HepG2 (cell line): ENCODE measurements at regions not wholly inside any gene's neighbourhood (a gene's known extent, or its start where the extent isn't known, plus 50 kb on each side); places are given as distances from the start of the nearest gene placed in this dataset.

Experiments
- ATAC-seq: fragments of 200-7000 bp; cut with Tn5 transposase; 3 replicates; pipeline ENCODE4 v1.9.1; 2020; ENCODE audit warnings: mild to moderate bottlenecking, moderate library complexity
- BruUV-seq: library from RNA; stranded (reverse); fragments of 400-500 nt; replicated peaks from 2 replicates; lab custom pipeline; 2021; lab: Mats Ljungman, UMichigan
- CTCF ChIA-PET: fragments of 300-600 bp; formaldehyde crosslinking; extraction: SDS; loops from one replicate; lab custom pipeline; 2021; ENCODE audit warnings: low total read pairs, inconsistent platforms, low intra/inter-chr PET ratio; lab: Yijun Ruan, JAX
- POLR2A ChIA-PET: fragments of 350-600 bp; sonication (Branson Sonifier 250); formaldehyde crosslinking; loops from one replicate; lab custom pipeline; 2020; ENCODE audit warnings: antibody characterized with exemption, inconsistent platforms; lab: Yijun Ruan, JAX
- DNase-seq: peaks from one replicate; pipeline ENCODE4 v3.0.0-alpha.2; 2015; ENCODE audit warnings: low spot score
- FAIRE-seq: peaks from 3 replicates; lab custom pipeline; 2011; peaks lifted over from hg19 to GRCh38; lab: Jason Lieb, UNC
- H2AFZ ChIP-seq: one replicate; pipeline ENCODE4 v1.6.1; 2011; ENCODE audit warnings: low read length, inconsistent platforms
- H3K27ac ChIP-seq: fragments of 300-600 bp; 3 replicates; pipeline ENCODE4 v1.8.0; 2011; ENCODE audit warnings: mixed run types, mild to moderate bottlenecking, mixed read lengths, low read length, inconsistent platforms; ENCODE audit not compliant: insufficient read depth; ENCODE audit errors: extremely low read length
- H3K27me3 ChIP-seq, 2 experiments: fragments of 200-600 bp in 1 of 2; 2 replicates in 1 of 2; 3 replicates in 1 of 2; pipeline versions ENCODE4 v1.6.0 to v1.8.0; 2011; ENCODE audit warnings: low read length in 2 of 2, mild to moderate bottlenecking in 2 of 2, moderate library complexity in 2 of 2, inconsistent platforms in 1 of 2; ENCODE audit not compliant: insufficient read depth in 2 of 2, control insufficient read depth in 1 of 2
- H3K36me3 ChIP-seq, 2 experiments: fragments of 200-600 bp in 1 of 2; replicated peaks in 1 of 2; 2 replicates in 1 of 2; 3 replicates in 1 of 2; pipeline versions ENCODE4 v1.5.1 to v1.8.0; 2011; ENCODE audit warnings: low read length in 2 of 2, inconsistent platforms in 1 of 2; ENCODE audit not compliant: insufficient read depth in 2 of 2, control insufficient read depth in 1 of 2
- H3K4me1 ChIP-seq: 2 replicates; pipeline ENCODE4 v1.5.1; 2012; ENCODE audit warnings: low read length, inconsistent platforms; ENCODE audit not compliant: insufficient read depth
- H3K4me2 ChIP-seq: 2 replicates; pipeline ENCODE4 v1.6.0; 2011; ENCODE audit warnings: low read depth, low read length, inconsistent platforms
- H3K4me3 ChIP-seq, 3 experiments: fragments of 200-600 bp in 1 of 3; sonication (generic), shearing (Covaris generic) in 1 of 3; replicated peaks in 1 of 3; 2 replicates each; pipeline ENCODE4 v1.5.1; 2011 to 2016; ENCODE audit warnings: low read length in 3 of 3, inconsistent platforms in 2 of 3, low read depth in 2 of 3, mild to moderate bottlenecking in 2 of 3, control low read depth in 1 of 3, mixed read lengths in 1 of 3; ENCODE audit not compliant: insufficient read depth in 1 of 3
- H3K79me2 ChIP-seq: one replicate; pipeline ENCODE4 v1.6.1; 2011; ENCODE audit warnings: low read length, inconsistent platforms; ENCODE audit not compliant: insufficient read depth
- H3K9ac ChIP-seq: 2 replicates; pipeline ENCODE4 v1.6.0; 2011; ENCODE audit warnings: mild to moderate bottlenecking, low read depth, low read length, inconsistent platforms; ENCODE audit not compliant: insufficient read depth
- H3K9me3 ChIP-seq: 2 replicates; pipeline ENCODE4 v1.5.1; 2012; ENCODE audit warnings: mild to moderate bottlenecking, low read length
- H4K20me1 ChIP-seq: 2 replicates; pipeline ENCODE4 v1.6.0; 2011; ENCODE audit warnings: inconsistent platforms, mild to moderate bottlenecking, low read length, moderate library complexity; ENCODE audit not compliant: insufficient read depth
- CHCHD3 ChIP-seq: sonication (generic); formaldehyde crosslinking; IDR thresholded peaks from 2 replicates; pipeline ENCODE4 v1.8.0; 2022; ENCODE audit warnings: mild to moderate bottlenecking, missing genetic modification reagents, moderate library complexity
- CSRNP1 ChIP-seq: sonication (generic); formaldehyde crosslinking; IDR thresholded peaks from 2 replicates; pipeline ENCODE4 v1.8.1; 2023; ENCODE audit warnings: mild to moderate bottlenecking, missing genetic modification reagents
- ELF1 ChIP-seq: sonication (generic); formaldehyde crosslinking; IDR thresholded peaks from 2 replicates; pipeline ENCODE4 v1.4.0; 2020; ENCODE audit warnings: missing genetic modification reagents
- HES4 ChIP-seq: sonication (generic); formaldehyde crosslinking; IDR thresholded peaks from 2 replicates; pipeline ENCODE4 v1.9.0; 2021; ENCODE audit warnings: mild to moderate bottlenecking, missing genetic modification reagents, borderline replicate concordance
- HNF1B ChIP-seq: sonication (generic); formaldehyde crosslinking; IDR thresholded peaks from 2 replicates; pipeline ENCODE4 v1.5.1; 2020; ENCODE audit warnings: mild to moderate bottlenecking, moderate library complexity, missing genetic modification reagents
- NONO ChIP-seq, 2 experiments: fragments of 450-650 bp in 1 of 2; sonication (generic) in 1 of 2; formaldehyde crosslinking in 1 of 2; IDR thresholded peaks in 1 of 2; conservative IDR thresholded peaks in 1 of 2; 2 replicates each; pipeline versions ENCODE4 v1.6.1 to v1.8.0; 2017 to 2022; ENCODE audit warnings: mild to moderate bottlenecking in 1 of 2, missing genetic modification reagents in 1 of 2, moderate library complexity in 1 of 2
- PHF21A ChIP-seq: sonication (generic); formaldehyde crosslinking; IDR thresholded peaks from 2 replicates; pipeline ENCODE4 v1.5.0; 2020; ENCODE audit warnings: mild to moderate bottlenecking, missing genetic modification reagents
- RNF219 ChIP-seq: sonication (generic); formaldehyde crosslinking; IDR thresholded peaks from 2 replicates; pipeline ENCODE4 v1.5.0; 2020; ENCODE audit warnings: mild to moderate bottlenecking, missing genetic modification reagents
- TMF1 ChIP-seq: sonication (generic); formaldehyde crosslinking; IDR thresholded peaks from 2 replicates; pipeline ENCODE4 v1.8.1; 2022; ENCODE audit warnings: low read depth, missing genetic modification reagents
- ZBTB7B ChIP-seq: sonication (generic); formaldehyde crosslinking; IDR thresholded peaks from 2 replicates; pipeline ENCODE4 v1.4.0; 2020; ENCODE audit warnings: missing genetic modification reagents
- ZNF251 ChIP-seq: sonication (generic); formaldehyde crosslinking; IDR thresholded peaks from 2 replicates; pipeline ENCODE4 v1.9.0; 2021; ENCODE audit warnings: mild to moderate bottlenecking, missing genetic modification reagents
- ZNF484 ChIP-seq: sonication (generic); formaldehyde crosslinking; IDR thresholded peaks from 2 replicates; pipeline ENCODE4 v1.5.1; 2020; ENCODE audit warnings: mild to moderate bottlenecking, low read depth, missing genetic modification reagents, borderline replicate concordance
- WGBS: methylation state at CpG from one replicate; pipeline ENCODE4 v1.1.6; 2017; ENCODE audit warnings: low lambda C conversion rate; 5-methylcytosine and 5-hydroxymethylcytosine counted together
- in situ Hi-C: cut with HindIII; loops from 2 replicates; pipeline ENCODE4 v1.10.0; 2017; ENCODE audit warnings: low pct_unique_long_range_greater_than_20kb; ENCODE audit not compliant: extremely low pct_ligation_motif_present
- intact Hi-C: fragments of 100-400 bp; cut with micrococcal nuclease; formaldehyde crosslinking; loops from one replicate; pipeline ENCODE4 v1.10.0; 2022; ENCODE audit not compliant: unreplicated experiment

- Histone ChIP-seq H3K27ac (no peak overlapping the region), H3K4me1 (no peaks in the 10 kb centered on the region), H3K36me3 (no peaks in the 10 kb centered on the region), H3K79me2 (no peaks in the 10 kb centered on the region), H3K4me2 (no peak overlapping the region), H2AFZ (no peak overlapping the region), H3K9ac (no peak overlapping the region), H3K4me3 (no peak overlapping the region), H4K20me1 (no peaks in the 10 kb centered on the region), H3K27me3 (peaks cover 3% of the 10 kb centered on the region in 2 experiments; a peak in 4 of 5 replicates), H3K9me3 (no peaks in the 10 kb centered on the region)
- in situ Hi-C loops (no loop called here), intact Hi-C loops (no loop called here)
- no peak for DNase-seq
- ATAC-seq = no peak
- WGBS = 100% methylated on average over 1 of the region's 1 CpG
- no peak for FAIRE-seq
- ChIA-PET CTCF (no interaction called here), POLR2A (no interaction called here)
- no TSS peak for BruUV-seq
- TF ChIP-seq HES4 = no peak
- TF ChIP-seq NONO (IDR thresholded peaks at IDR 0.05) = no peak
- no peak for TF ChIP-seq NONO (CRISPR knock-in tag; conservative IDR thresholded peaks at IDR 0.05)
- no peak for TF ChIP-seq HNF1B (CRISPR knock-in tag)
- no peak for TF ChIP-seq RNF219 (CRISPR knock-in tag)
- TF ChIP-seq ZBTB7B (CRISPR knock-in tag) = no peak
- TF ChIP-seq PHF21A (CRISPR knock-in tag) = no peak
- no peak for TF ChIP-seq CSRNP1 (CRISPR knock-in tag)
- no peak for TF ChIP-seq ZNF484
- TF ChIP-seq ELF1 (CRISPR knock-in tag) = no peak
- no peak for TF ChIP-seq ZNF251 (CRISPR knock-in tag)
- TF ChIP-seq CHCHD3 (CRISPR knock-in tag) = no peak
- TF ChIP-seq TMF1 (CRISPR knock-in tag) = no peak
Measured at GRCh38 chr22:27216444-27216843, 559.1 kb downstream of the MIAT start.
